Small intestine (tissue), 7 donors: ENCODE measurements at regions not wholly inside any gene's neighbourhood (a gene's known extent, or its start where the extent isn't known, plus 50 kb on each side); places are given as distances from the start of the nearest gene placed in this dataset.
A peak's percentile ranks its signal among the peaks of the same experiment; 100 is the strongest.

Experiments
- DNase-seq, 2 donors: peaks; one replicate each; pipeline versions ENCODE4 v3.0.0 to v3.0.0-alpha.2; 2013
- FAIRE-seq: peaks from 2 replicates; lab custom pipeline; 2012; peaks lifted over from hg19 to GRCh38; lab: Jason Lieb, UNC
- H3K27ac ChIP-seq, 3 donors: one replicate each; pipeline ENCODE4 v1.5.1; 2013; ENCODE audit warnings: low read length in 2 of 3, mild to moderate bottlenecking in 2 of 3, control low read depth in 1 of 3, inconsistent platforms in 1 of 3, low read depth in 1 of 3, moderate library complexity in 1 of 3
- H3K27me3 ChIP-seq, 3 donors: one replicate each; pipeline ENCODE4 v1.6.1; 2013; ENCODE audit warnings: low read length in 3 of 3, inconsistent platforms in 1 of 3; ENCODE audit not compliant: control insufficient read depth in 3 of 3, insufficient read depth in 3 of 3
- H3K36me3 ChIP-seq, 3 donors: one replicate each; pipeline ENCODE4 v1.6.1; 2013; ENCODE audit warnings: low read length in 3 of 3, inconsistent platforms in 1 of 3, low read depth in 1 of 3, mild to moderate bottlenecking in 1 of 3, moderate library complexity in 1 of 3; ENCODE audit not compliant: control insufficient read depth in 3 of 3, insufficient read depth in 2 of 3
- H3K4me1 ChIP-seq, 3 donors: one replicate each; pipeline ENCODE4 v1.6.1; 2013; ENCODE audit warnings: low read length in 2 of 3, inconsistent platforms in 1 of 3, low read depth in 1 of 3, mild to moderate bottlenecking in 1 of 3, moderate library complexity in 1 of 3; ENCODE audit not compliant: control insufficient read depth in 3 of 3, insufficient read depth in 2 of 3
- H3K4me3 ChIP-seq, 3 donors: one replicate each; pipeline ENCODE4 v1.5.1; 2013; ENCODE audit warnings: low read length in 3 of 3, control low read depth in 1 of 3, inconsistent platforms in 1 of 3, low read depth in 1 of 3, mild to moderate bottlenecking in 1 of 3, moderate library complexity in 1 of 3
- H3K9me3 ChIP-seq, 2 donors: one replicate each; pipeline ENCODE4 v1.6.1; 2013; ENCODE audit warnings: low read depth in 1 of 2, low read length in 1 of 2; ENCODE audit not compliant: control insufficient read depth in 2 of 2, insufficient read depth in 1 of 2
- WGBS, 3 donors: extraction: QIAGEN DNeasy Blood & Tissue Kit; methylation state at CpG; one replicate each; pipeline ENCODE4 v1.1.7; 2013; 5-methylcytosine and 5-hydroxymethylcytosine counted together
- donor health status: healthy with polysubstance abuse.
- donor health status: control.
- donor health status: control.
- donor health status: Bipolar disorder and iron deficiency.
- donor health status: healthy.

DNA sequence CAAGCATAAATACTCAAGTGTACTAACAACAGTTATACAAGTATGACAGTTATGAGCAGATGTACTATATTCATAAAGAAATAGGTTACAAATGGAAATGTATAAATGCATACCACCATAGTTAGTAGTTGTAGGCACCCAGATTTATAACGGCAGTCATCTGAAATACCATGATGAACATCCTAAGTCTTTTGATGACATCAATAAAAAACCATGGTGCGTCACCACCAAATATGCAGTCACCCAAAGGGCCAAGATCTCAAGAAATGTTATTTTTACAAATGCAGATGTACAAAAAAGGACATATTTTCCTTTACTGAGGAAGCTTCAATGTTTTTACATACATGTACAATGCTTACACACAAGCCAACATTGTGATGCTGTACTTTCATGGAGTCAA is 70.8 kb upstream of the XPA start:
- Histone ChIP-seq H3K27ac (no peak overlapping the region), H3K9me3 (no peaks in the 10 kb centered on the region), H3K36me3 (no peaks in the 10 kb centered on the region), H3K4me3 (no peak overlapping the region), H3K27me3 (no peaks in the 10 kb centered on the region), H3K4me1 (peaks cover 0 to 26% (median 5%) of the 10 kb centered on the region in 3 donors)
- DNase-seq, result no peak
- 93 to 95% (median 93%) methylated on average over 2 of the region's 2 CpGs for WGBS, 3 donors
- no peak for FAIRE-seq

DNA sequence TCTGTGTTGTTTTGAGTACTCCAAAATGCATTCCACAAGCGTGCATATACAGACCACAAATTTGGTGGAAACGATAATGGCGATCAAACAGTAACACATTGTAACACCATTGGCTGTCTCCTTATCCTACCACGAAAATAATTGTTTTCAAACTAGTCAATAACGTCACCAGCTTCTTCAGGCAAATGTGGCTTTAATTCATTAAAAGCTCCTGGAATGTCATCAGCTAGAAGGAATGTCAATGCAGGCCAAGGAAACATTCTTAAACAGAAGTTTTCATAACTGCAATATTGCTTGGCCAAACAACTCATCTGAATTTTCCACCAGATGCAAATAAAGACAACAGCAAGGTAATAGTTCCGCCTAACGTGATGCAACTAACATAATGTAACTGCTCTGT is 71.6 kb upstream of the XPA start:
- Histone ChIP-seq H3K4me3 (no peak overlapping the region), H3K27ac (no peak overlapping the region), H3K9me3 (no peaks in the 10 kb centered on the region), H3K27me3 (no peaks in the 10 kb centered on the region), H3K36me3 (no peaks in the 10 kb centered on the region), H3K4me1 (peaks cover 0 to 33% (median 5%) of the 10 kb centered on the region in 3 donors)
- DNase-seq (no peak), FAIRE-seq (no peak)
- 79 to 88% (median 87%) methylated on average over 7 of the region's 7 CpGs for WGBS, 3 donors

DNA sequence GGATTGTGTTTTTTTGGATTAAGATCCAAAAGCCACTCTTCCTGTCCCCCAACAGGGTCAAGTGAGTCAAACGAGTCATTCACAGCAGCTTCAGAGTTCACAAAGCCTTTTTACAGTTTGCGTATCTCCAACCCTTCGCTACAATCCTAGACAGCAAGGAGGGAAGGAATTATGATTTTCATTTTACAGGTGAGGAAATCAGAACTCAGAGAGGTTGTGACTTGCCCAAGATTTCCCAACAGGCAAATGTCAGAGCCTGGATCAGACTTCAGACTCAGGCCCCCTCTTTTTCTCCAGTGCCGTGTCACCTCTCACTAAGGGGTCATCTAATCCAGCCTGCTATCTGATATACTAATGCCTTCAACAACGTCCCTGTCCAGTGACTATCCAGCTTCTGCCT is 72.1 kb upstream of the XPA start:
- peaks cover 0 to 33% (median 5%) of the 10 kb centered on the region in 3 donors for H3K4me1 ChIP-seq
- H3K36me3 ChIP-seq, result no peaks in the 10 kb centered on the region
- no peaks in the 10 kb centered on the region for H3K9me3 ChIP-seq
- no peak overlapping the region for H3K27ac ChIP-seq
- DNase-seq (no peak), FAIRE-seq (no peak)
- WGBS, 3 donors, result 64% methylated on average over 5 of the region's 5 CpGs
- H3K4me3 ChIP-seq, result no peak overlapping the region
- no peaks in the 10 kb centered on the region for H3K27me3 ChIP-seq

DNA sequence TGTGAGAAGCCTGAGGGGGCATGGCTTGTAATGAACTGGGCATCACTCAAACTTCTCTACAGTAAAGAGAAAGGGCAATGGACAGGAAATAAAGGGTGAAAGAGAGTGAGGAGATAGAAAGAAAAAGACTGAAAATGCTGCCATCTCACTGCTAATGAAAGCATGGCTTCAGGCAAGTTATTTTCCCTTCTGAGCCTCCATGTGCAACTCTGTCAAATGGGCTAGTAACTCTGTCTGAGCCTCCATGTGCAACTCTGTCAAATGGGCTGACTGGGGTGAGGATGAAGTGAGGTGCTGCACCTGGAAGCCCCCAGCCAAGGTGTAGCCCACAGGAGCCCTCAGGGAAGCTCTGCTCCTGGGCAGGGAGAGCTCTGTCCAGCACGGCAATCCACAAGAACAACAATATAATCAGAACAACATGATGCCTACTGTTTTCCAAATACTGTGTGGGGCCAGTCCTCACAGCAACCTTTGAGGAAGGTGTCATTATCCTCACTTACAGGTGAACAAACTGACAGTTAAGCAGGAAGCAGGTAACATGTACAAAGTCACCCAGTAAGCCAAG is 73.8 kb upstream of the XPA start:
- Histone ChIP-seq H3K4me3 (no peak overlapping the region), H3K27ac (no peak overlapping the region), H3K9me3 (no peaks in the 10 kb centered on the region), H3K4me1 (peaks cover 0 to 38% (median 5%) of the 10 kb centered on the region in 3 donors), H3K36me3 (no peaks in the 10 kb centered on the region), H3K27me3 (no peaks in the 10 kb centered on the region)
- FAIRE-seq (no peak), DNase-seq (no peak)
- WGBS, 3 donors, result 78 to 83% (median 80%) methylated on average over 1 of the region's 1 CpG

DNA sequence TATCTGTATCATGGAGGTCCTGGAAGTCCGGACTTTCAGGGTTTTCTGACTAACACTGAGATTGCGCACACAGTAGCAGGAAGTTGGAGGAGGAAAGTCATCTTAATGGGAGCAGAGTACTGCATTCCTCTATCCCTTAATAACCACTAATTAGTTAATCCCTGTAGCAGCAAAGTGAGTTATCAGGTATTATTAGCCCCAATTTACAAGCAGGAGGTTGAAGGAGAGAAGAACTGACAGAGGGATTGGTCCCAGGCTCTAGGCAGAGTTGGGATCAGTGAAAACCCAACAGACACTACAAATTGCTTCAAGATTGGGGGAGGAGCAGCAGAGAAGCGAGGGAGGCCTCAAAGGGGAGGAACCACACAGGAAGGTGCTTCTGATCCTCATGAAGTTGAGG is 74.5 kb upstream of the XPA start:
- DNase-seq (peak; percentile 55 to 81), FAIRE-seq (no peak)
- no peaks in the 10 kb centered on the region for H3K27me3 ChIP-seq
- no peaks in the 10 kb centered on the region for H3K36me3 ChIP-seq
- H3K4me1 ChIP-seq, result peaks cover 0 to 38% (median 5%) of the 10 kb centered on the region in 3 donors
- 16 to 59% (median 36%) methylated on average over 3 of the region's 3 CpGs for WGBS, 3 donors
- H3K4me3 ChIP-seq, result no peak overlapping the region
- peak overlapping the region in 1 of 3 donors; percentile 23 for H3K27ac ChIP-seq
- no peaks in the 10 kb centered on the region for H3K9me3 ChIP-seq

DNA sequence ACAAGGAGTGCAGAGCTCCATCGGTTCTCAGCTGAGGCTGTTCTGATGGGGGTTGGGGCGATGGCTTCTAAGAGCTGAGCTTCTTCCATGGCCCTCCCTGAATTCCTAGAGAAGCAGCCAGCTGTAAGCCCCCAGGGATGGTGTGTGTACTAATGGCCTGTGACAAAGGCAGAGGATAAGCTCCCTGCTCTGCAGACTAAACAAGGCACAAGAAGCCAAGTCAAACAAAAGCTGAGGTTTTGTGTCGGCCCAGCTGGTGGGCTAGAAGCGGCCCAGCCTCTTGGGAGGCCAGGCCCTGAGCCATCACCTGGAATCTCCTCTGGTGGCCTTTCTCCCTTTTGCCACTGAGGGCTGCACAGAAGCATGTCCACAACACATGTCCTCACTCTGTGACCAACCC is 75.0 kb upstream of the XPA start:
- H3K27me3 ChIP-seq, result no peaks in the 10 kb centered on the region
- H3K4me1 ChIP-seq, result peaks cover 0 to 38% (median 5%) of the 10 kb centered on the region in 3 donors
- H3K4me3 ChIP-seq, result no peak overlapping the region
- no peak for FAIRE-seq
- no peaks in the 10 kb centered on the region for H3K36me3 ChIP-seq
- H3K27ac ChIP-seq, result peak overlapping the region in 1 of 3 donors; percentile 5
- no peak for DNase-seq
- no peaks in the 10 kb centered on the region for H3K9me3 ChIP-seq
- 54 to 68% (median 67%) methylated on average over 4 of the region's 4 CpGs for WGBS, 3 donors

DNA sequence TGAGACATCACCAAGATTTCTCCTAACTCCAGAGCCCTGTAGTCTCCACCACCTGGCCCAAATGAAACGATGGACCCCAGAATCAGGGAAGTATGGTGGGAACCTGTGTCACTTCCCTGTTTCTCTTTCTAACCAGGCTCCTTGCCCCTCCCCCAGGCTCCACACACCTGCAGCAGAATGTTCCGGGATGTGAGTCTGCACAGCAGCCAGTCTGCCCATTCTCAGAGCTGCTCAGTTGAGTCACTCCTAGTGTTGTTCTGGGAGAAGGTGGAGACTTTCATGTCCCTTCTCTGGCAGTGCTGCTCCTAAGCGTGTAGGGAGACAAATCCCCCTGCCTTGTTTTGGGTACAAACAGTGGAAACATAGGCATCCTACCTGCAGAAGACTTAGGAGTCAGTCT is 76.0 kb upstream of the XPA start:
- WGBS, 3 donors, result 35 to 63% (median 49%) methylated on average over 3 of the region's 3 CpGs
- H3K27ac ChIP-seq, result peak overlapping the region in 1 of 3 donors; percentile 6
- H3K4me1 ChIP-seq, result peaks cover 0 to 38% (median 5%) of the 10 kb centered on the region in 3 donors
- FAIRE-seq (no peak), DNase-seq (peak in 1 of 2 donors; percentile 69)
- H3K27me3 ChIP-seq, result no peaks in the 10 kb centered on the region
- H3K36me3 ChIP-seq, result no peaks in the 10 kb centered on the region
- H3K4me3 ChIP-seq, result no peak overlapping the region
- no peaks in the 10 kb centered on the region for H3K9me3 ChIP-seq

DNA sequence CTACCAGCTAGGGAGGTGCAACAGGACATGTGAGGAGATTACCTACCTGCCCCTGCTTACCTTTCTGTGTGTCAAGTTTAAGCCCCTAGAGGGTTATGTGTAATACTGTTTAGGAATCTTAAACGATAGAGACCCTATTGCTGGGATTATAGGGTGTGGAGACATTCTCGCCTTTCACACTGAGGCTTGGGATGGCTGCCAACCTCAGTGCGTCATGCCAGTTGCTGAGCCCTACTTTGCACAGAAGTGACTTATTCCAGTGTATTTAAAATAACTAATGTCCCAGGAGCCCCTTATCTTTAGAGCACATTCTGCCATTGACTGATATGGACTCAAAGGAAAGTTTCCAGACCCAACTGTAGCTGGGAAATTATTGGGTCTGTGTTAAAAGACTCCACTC is 76.6 kb upstream of the XPA start:
- Histone ChIP-seq H3K9me3 (peaks cover 0 to 4% of the 10 kb centered on the region in 2 donors), H3K27ac (no peak overlapping the region), H3K27me3 (no peaks in the 10 kb centered on the region), H3K4me1 (peaks cover 0 to 38% (median 5%) of the 10 kb centered on the region in 3 donors), H3K36me3 (no peaks in the 10 kb centered on the region), H3K4me3 (no peak overlapping the region)
- WGBS, 3 donors, result 5 to 40% (median 38%) methylated on average over 3 of the region's 3 CpGs
- peak in 1 of 2 donors; percentile 71 for DNase-seq
- no peak for FAIRE-seq

DNA sequence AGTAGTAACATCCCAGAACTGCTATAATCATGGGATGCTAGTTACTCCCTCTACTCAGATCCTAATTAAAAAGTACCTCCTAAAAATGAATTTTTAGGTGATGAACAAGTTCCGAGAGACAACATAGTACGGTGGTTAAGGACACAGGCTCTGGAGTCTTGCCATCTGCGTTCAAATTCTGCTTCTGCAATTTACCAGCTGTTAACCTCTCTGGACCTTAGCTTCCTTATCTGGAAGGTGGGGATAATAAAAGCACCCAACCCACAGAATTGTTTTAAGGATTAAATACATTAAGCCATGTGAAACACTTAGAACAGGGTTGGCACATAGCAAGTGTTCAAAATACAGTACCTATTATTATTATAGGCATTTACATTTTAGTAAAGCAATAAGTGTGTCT is 77.5 kb upstream of the XPA start:
- peak; percentile 40 to 89 for DNase-seq
- FAIRE-seq, result no peak
- H3K27me3 ChIP-seq, result no peaks in the 10 kb centered on the region
- no peak overlapping the region for H3K4me3 ChIP-seq
- peaks cover 0 to 14% of the 10 kb centered on the region in 2 donors for H3K9me3 ChIP-seq
- H3K4me1 ChIP-seq, result peaks cover 0 to 38% (median 5%) of the 10 kb centered on the region in 3 donors
- WGBS, 3 donors, result 16 to 46% (median 34%) methylated on average over 3 of the region's 3 CpGs
- H3K27ac ChIP-seq, result no peak overlapping the region
- H3K36me3 ChIP-seq, result no peaks in the 10 kb centered on the region
